Motor neuron (in vitro differentiated cells): ENCODE measurements at regions not wholly inside any gene's neighbourhood (a gene's known extent, or its start where the extent isn't known, plus 50 kb on each side); places are given as distances from the start of the nearest gene placed in this dataset.

Source experiments
- ATAC-seq, 8 experiments: fragments of 200-7000 bp; cut with Tn5 transposase; replicated peaks in 6 of 8; 2 replicates each; pipeline ENCODE4 v1.8.0; 2021; ENCODE audit warnings: mild to moderate bottlenecking in 8 of 8, moderate library complexity in 8 of 8
- H3K27ac ChIP-seq, 2 donors: fragments of 250-450 bp; sonication (Bioruptor Pico); 2 replicates each; pipeline ENCODE4 v1.9.0; 2021; ENCODE audit warnings: antibody characterized with exemption in 2 of 2, mild to moderate bottlenecking in 2 of 2, moderate library complexity in 1 of 2
- H3K4me1 ChIP-seq, 2 donors: fragments of 250-450 bp; sonication (Bioruptor Pico); replicated peaks in 1 of 2; 2 replicates each; pipeline ENCODE4 v1.6.1; 2021; ENCODE audit warnings: antibody characterized with exemption in 2 of 2, mild to moderate bottlenecking in 2 of 2, moderate library complexity in 1 of 2
- H3K4me3 ChIP-seq, 5 donors: fragments of 250-450 bp; sonication (Bioruptor Pico); 2 replicates each; pipeline ENCODE4 v1.9.0; 2021; ENCODE audit warnings: antibody characterized with exemption in 5 of 5, mild to moderate bottlenecking in 5 of 5, moderate library complexity in 4 of 5
- WGBS, 10 experiments: fragments of 450-650 bp; shearing (Covaris generic); methylation state at CpG; one replicate each; pipeline ENCODE4 v1.0.0; 2022; 5-methylcytosine and 5-hydroxymethylcytosine counted together
- in situ Hi-C, 9 experiments: fragments of 400-800 bp; cut with MboI; loops; one replicate each; pipeline ENCODE4 v1.15.0; 2021; ENCODE audit warnings: low sequenced_read_pairs in 9 of 9, low pct_unique_long_range_greater_than_20kb in 2 of 9; ENCODE audit not compliant: unreplicated experiment in 9 of 9

DNA sequence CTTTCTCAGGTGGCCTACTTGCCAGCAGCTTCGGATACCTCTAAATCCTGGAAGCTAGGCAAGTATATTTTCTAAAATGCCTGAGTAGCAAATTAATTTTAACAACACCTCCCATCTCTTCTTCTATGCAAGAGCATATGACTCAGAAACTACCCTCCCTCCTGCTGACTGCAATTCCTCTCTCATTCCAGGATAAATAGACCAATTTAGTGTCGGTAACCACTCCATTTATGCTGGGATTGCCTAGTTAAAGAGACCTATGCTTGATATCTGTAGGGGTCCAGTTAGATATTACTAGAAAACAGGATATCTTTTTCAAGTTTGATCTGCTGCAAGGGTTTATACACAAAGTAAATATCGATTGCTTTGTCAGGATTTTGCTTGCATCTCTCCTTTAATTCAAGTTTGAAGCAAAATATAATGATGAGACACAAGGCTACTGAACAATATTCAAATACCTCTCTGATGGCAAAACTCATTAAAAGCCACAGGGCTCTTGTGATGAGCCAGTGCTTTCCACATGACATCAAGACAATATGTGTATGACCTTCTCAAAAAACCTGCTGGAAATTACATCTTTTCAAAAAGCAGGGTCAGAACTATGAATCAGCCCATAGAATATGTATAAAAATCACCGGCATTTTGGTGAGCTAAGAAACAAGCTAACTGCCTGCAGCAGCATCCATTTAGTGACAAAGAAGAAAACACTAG is 491.6 kb upstream of the NECTIN3 start:
- Histone ChIP-seq H3K27ac (no peak overlapping the region), H3K4me3 (no peak overlapping the region), H3K4me1 (peaks cover 0 to 4% of the 10 kb centered on the region in 2 donors)
- WGBS, 10 experiments = 14 to 91% (median 71%) methylated on average over 3 to 4 of the region's 4 CpGs; no CpG with 5 or more reads in 1 of the 10 experiments
- peak in 5 of 8 experiments; percentile 16 to 78 (median 37) for ATAC-seq
- in situ Hi-C loops = no loop called here

DNA sequence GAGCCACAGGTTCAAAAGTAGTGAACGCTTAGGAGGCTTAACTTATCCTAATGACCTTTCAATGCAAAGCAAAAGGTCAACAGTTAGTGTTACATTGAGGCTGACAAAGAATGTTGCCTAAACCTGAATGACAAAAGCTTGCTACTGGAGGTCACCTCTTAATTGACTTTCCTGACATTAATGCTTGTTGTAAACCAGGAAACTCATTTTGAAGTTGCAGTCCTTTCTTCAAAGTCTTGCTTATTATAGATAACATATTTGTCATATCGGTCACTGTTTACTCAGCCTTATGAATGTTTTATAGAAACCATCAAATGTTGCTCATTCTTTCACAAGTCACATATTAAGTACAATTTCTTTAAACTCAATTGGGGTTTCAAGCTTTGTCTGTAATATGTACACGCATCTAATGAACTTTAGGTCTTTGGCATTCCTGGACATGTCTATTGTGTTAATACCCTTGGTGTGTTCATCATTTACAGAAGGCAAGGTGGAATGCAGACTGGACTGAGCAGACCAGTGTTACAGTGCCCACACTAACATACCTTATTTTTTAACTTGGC is 488.2 kb upstream of the NECTIN3 start:
- peaks cover 0 to 2% of the 10 kb centered on the region in 2 donors for H3K4me1 ChIP-seq
- H3K4me3 ChIP-seq = no peak overlapping the region
- 0 to 100% (median 52%) methylated on average over 1 to 3 of the region's 3 CpGs for WGBS, 10 experiments
- H3K27ac ChIP-seq = no peak overlapping the region
- in situ Hi-C loops = no loop called here
- ATAC-seq = no peak

DNA sequence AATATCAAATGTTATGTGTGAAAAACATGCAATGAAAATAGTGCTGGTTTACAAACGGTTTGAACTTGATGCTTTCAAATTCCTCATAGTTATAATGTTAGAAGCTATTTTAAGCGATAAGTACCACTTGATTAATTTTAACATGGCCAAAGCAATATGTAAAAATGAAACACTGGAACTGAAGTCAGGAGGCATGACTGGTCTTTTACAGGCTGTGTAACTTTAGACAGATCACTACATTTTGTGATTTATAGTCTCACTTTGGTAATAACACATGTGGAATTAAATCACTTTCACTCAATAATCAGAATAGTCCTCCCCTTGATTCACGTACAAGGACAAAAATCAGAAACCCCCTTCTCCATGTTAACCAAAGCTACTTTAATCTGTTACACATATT is 482.7 kb upstream of the NECTIN3 start:
- in situ Hi-C loops = no loop called here
- Histone ChIP-seq H3K4me1 (no peaks in the 10 kb centered on the region), H3K27ac (no peak overlapping the region), H3K4me3 (no peak overlapping the region)
- ATAC-seq = peak in 1 of 8 experiments; percentile 58
- WGBS, 10 experiments = 7 to 83% (median 69%) methylated on average over 2 to 3 of the region's 3 CpGs; no CpG with 5 or more reads in 1 of the 10 experiments

DNA sequence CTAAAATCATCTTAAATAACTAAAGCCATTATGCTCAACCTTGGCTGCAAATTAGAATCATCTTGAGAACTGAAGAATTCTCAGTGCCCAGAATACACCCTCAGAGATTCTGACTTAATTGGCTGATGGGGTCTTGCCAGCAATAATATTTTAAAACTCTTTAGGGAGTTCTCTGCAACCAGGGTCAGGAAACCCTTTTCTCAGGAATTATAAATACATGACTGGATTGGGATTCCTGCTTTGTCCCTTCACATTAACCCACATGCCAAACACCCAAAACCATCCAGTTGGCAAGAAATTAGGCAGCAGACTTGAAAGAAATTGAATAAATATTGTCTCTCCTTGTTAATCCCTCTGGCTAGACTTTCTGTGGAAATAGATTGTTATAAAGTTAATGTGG is 482.3 kb upstream of the NECTIN3 start:
- in situ Hi-C loops = no loop called here
- no peak overlapping the region for H3K27ac ChIP-seq
- H3K4me3 ChIP-seq = no peak overlapping the region
- H3K4me1 ChIP-seq = no peaks in the 10 kb centered on the region
- no peak for ATAC-seq

DNA sequence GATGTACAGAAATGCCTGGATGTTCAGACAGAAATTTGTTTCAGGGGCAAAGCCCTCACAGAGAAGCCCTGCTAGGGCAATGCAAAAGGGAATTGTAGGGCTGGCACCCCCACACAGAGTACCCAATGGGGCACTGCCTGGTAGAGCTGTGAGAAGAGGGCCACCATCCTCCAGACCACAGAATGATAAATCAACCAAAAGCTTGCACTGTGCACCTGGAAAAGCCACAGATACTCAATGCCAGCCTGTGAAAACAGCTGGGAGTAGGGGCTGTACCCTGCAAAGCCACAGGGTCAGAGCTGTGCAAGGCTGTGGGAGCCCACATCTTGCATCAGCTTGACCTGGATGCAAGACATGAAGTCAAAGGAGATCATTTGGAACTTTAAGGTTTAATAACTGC is 477.9 kb upstream of the NECTIN3 start:
- in situ Hi-C loops = no loop called here

GRCh38 chr3:110598847-110599490 is 472.6 kb upstream of the NECTIN3 start:
- H3K4me3 ChIP-seq = no peak overlapping the region
- ATAC-seq = no peak
- in situ Hi-C loops = no loop called here
- no peak overlapping the region for H3K27ac ChIP-seq
- no peaks in the 10 kb centered on the region for H3K4me1 ChIP-seq

More for the DNA sequence above, 477.9 kb upstream of the NECTIN3 start:
- no peak for ATAC-seq
- H3K4me1 ChIP-seq = no peaks in the 10 kb centered on the region
- no peak overlapping the region for H3K27ac ChIP-seq
- H3K4me3 ChIP-seq = no peak overlapping the region

DNA sequence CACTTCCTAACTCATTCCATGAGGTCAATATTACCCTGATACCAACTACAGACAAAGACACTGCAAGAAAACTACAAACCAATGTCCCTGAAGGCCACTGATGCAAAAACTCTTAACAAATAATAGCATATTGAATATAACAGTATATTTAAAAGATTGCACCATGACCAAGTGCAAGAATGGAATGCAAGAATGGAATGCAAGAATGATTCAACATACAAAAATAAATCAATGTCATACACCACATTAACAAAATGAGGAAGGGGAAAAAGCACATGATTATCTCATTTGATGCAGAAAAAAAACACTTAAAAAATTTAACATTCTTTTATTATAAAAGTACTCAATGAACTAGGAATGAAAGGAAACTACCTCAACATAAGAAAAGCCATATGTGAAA is 463.1 kb upstream of the NECTIN3 start:
- no peak overlapping the region for H3K27ac ChIP-seq
- ATAC-seq = no peak
- H3K4me1 ChIP-seq = no peaks in the 10 kb centered on the region
- in situ Hi-C loops = no loop called here
- H3K4me3 ChIP-seq = no peak overlapping the region

DNA sequence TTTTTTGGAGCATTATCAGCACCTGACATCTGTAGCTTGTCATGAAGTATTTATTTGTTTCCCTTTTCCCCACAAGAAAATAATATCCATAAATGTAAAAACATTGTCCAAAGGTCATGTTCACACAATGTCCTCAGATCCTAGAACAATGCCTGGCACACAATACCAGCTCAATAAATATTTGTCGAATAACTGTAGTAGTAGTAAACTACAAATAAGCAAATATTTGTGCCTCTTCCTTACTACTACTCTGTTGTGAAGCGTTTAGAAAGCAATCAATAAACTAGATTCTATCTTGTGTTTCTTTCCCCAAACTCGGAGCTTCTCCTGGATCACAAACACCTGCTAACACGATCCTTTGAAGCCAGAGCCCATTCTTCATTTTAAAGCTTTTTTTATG is 459.6 kb upstream of the NECTIN3 start:
- H3K27ac ChIP-seq = no peak overlapping the region
- ATAC-seq = no peak
- H3K4me3 ChIP-seq = no peak overlapping the region
- WGBS, 10 experiments = 64 to 100% (median 83%) methylated on average over 2 to 4 of the region's 4 CpGs
- H3K4me1 ChIP-seq = no peaks in the 10 kb centered on the region
- in situ Hi-C loops = no loop called here

DNA sequence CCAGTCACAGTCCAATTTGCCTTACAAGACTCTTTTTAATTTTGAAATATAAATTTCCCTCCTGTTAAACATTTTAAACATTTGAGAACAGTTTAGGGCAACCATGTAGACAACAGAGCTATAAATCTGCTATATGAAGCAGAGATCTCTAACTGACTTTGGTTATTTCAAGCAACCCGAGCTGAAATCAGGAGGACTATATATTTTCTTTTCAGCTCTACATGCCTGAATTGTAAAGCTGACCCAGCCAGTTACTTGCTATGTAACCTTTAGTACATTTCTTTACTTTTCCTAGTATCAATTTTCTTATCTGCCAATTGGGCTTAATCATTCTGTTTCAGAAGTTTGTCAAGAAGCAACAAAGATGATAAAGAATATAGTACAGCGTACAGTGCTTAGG is 457.4 kb upstream of the NECTIN3 start:
- 50 to 100% (median 88%) methylated on average over 1 to 2 of the region's 2 CpGs; no CpG with 5 or more reads in 2 of the 10 experiments for WGBS, 10 experiments
- ATAC-seq = no peak
- in situ Hi-C loops = no loop called here
- no peaks in the 10 kb centered on the region for H3K4me1 ChIP-seq
- no peak overlapping the region for H3K27ac ChIP-seq
- H3K4me3 ChIP-seq = no peak overlapping the region

DNA sequence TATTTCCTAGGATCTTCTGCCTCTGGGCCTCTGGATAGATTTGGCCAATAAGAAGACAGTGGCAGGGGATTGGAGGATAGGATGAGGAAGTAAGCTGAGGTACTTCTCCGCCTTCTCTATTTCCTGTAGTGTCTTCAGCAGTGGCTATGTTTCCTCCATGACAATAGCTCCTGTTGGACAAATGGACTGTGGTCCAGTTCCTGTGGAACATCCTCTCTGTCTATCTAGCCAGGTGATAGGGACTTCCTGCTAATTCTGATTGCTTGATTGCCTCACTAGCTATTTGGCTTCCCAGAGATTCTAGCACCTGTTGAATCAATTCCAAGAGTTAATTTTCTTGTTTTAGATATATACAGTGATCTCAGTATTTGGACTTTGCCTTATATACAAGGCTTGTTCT is 456.2 kb upstream of the NECTIN3 start:
- in situ Hi-C loops = no loop called here
- WGBS, 10 experiments = 100% methylated on average over 1 of the region's 1 CpG; no CpG with 5 or more reads in 4 of the 10 experiments
- Histone ChIP-seq H3K4me3 (no peak overlapping the region), H3K27ac (no peak overlapping the region), H3K4me1 (no peaks in the 10 kb centered on the region)
- ATAC-seq = no peak

DNA sequence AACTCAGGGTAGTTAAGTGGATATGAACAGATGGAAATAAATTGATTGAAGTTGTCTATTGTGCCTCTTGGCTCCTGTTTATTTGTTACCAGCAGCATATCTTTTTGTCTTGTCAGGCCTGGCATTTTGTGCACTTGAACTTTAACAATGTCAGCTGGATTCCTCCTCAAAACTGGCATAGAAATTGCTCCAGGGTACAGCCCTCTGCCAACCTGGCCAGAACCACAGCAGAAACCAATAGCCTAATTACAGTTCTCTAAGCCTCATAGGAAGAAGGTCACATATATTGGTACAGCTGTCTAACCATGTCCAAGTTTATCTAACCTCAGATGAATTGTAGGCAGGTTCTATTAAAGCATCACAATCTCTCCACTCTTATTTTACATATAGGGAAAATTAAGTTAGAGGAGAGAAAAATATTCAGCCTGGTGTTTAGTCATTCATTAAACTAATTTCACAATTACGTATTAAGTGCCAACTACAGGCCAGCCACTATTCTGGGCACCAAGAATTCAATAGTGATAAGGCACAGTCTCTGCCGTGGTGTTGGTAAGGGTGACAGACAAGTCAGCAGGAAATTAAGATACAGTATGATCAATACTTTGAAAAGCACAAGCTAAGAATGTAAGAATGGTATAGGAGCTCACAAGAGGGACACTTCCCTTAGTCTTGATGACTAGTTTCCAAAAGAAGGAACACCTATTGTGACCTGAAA is 452.9 kb upstream of the NECTIN3 start:
- Histone ChIP-seq H3K27ac (no peak overlapping the region), H3K4me1 (no peaks in the 10 kb centered on the region), H3K4me3 (no peak overlapping the region)
- in situ Hi-C loops = no loop called here
- 71 to 100% (median 100%) methylated on average over 1 to 2 of the region's 2 CpGs; no CpG with 5 or more reads in 3 of the 10 experiments for WGBS, 10 experiments
- ATAC-seq = peak in 1 of 8 experiments; percentile 40

- ATAC-seq = no peak
- 60 to 94% (median 67%) methylated on average over 2 to 4 of the region's 4 CpGs; no CpG with 5 or more reads in 1 of the 10 experiments for WGBS, 10 experiments
- Histone ChIP-seq H3K4me3 (no peak overlapping the region), H3K4me1 (no peaks in the 10 kb centered on the region), H3K27ac (no peak overlapping the region)
- in situ Hi-C loops = no loop called here
Observed at GRCh38 chr3:110620118-110620517, 451.5 kb upstream of the NECTIN3 start.

GRCh38 chr3:110623571-110623970 is 448.0 kb upstream of the NECTIN3 start:
- ATAC-seq = no peak
- H3K27ac ChIP-seq = no peak overlapping the region
- 14 to 100% (median 75%) methylated on average over 1 of the region's 1 CpG; no CpG with 5 or more reads in 3 of the 10 experiments for WGBS, 10 experiments
- H3K4me3 ChIP-seq = no peak overlapping the region
- in situ Hi-C loops = no loop called here
- H3K4me1 ChIP-seq = no peaks in the 10 kb centered on the region
